ENCODE measurements at regions not wholly inside any gene's neighbourhood (a gene's known extent, or its start where the extent isn't known, plus 50 kb on each side); places are given as distances from the start of the nearest gene placed in this dataset.

GRCh38 chr13:48852911-48853727 is 122.6 kb upstream of the FNDC3A start:
- TF ChIP-seq CTCF (conservative IDR thresholded peaks at IDR 0.05; ENCODE audit: low read depth, low read length) (no peak), EZH2phosphoT487 (IDR thresholded peaks at IDR 0.05; ENCODE audit: borderline replicate concordance, low read length) (no peak), EZH2 (IDR thresholded peaks at IDR 0.05; ENCODE audit: low read length, unreplicated experiment) (no peak)
